H1 (cell line): ENCODE measurements at regions not wholly inside any gene's neighbourhood (a gene's known extent, or its start where the extent isn't known, plus 50 kb on each side); places are given as distances from the start of the nearest gene placed in this dataset.

Source experiments
- HDAC2 ChIP-seq, 2 experiments: fragments of 300-600 bp in 1 of 2; sonication (generic) in 1 of 2; IDR thresholded peaks; 2 replicates each; pipeline ENCODE4 v1.6.1; 2011 to 2012; ENCODE audit warnings: low read depth in 2 of 2, low read length in 2 of 2, mild to moderate bottlenecking in 2 of 2, moderate library complexity in 2 of 2, borderline replicate concordance in 1 of 2, inconsistent platforms in 1 of 2
- POLR2A ChIP-seq, 2 experiments: IDR thresholded peaks; 1 replicate in 1 of 2; 2 replicates in 1 of 2; pipeline ENCODE4 v1.6.1; 2011; ENCODE audit warnings: low read depth in 2 of 2, low read length in 2 of 2, mild to moderate bottlenecking in 2 of 2; ENCODE audit errors: control extremely low read depth in 1 of 2
- TAF1 ChIP-seq: IDR thresholded peaks from 2 replicates; pipeline ENCODE4 v1.6.1; 2011; ENCODE audit warnings: mild to moderate bottlenecking, low read depth, low read length
- TF ChIP-seq, protein P1 (sequence below), 3 experiments: IDR thresholded peaks; 1 replicate in 2 of 3; 2 replicates in 1 of 3; pipeline versions ENCODE4 v1.5.1 to v1.6.1; 2011; ENCODE audit warnings: low read length in 3 of 3, mild to moderate bottlenecking in 3 of 3, inconsistent platforms in 2 of 3, low read depth in 1 of 3, moderate library complexity in 1 of 3; ENCODE audit not compliant: insufficient read depth in 1 of 3; ENCODE audit errors: control extremely low read depth in 1 of 3

DNA sequence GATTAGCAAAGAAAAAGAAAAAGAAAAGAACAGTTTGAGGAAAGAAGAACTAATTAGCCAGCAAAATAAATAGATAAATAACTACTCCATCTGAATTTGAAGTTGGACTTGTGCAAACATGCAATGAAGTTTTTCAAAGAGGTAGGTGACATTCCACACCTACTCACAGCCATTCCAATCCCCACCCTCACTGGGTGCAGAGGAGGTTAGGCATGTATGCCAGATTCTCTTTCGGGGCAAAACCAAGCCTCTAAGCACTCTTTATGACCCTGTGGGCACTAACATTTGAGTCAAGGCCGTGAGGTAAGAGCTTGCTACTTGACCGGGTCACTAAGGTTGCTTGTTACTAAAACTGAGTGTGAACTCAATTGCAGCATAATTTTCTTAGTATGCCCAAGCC, 108.4 kb upstream of the SEMA3A start:
- TF ChIP-seq, protein P1, sequence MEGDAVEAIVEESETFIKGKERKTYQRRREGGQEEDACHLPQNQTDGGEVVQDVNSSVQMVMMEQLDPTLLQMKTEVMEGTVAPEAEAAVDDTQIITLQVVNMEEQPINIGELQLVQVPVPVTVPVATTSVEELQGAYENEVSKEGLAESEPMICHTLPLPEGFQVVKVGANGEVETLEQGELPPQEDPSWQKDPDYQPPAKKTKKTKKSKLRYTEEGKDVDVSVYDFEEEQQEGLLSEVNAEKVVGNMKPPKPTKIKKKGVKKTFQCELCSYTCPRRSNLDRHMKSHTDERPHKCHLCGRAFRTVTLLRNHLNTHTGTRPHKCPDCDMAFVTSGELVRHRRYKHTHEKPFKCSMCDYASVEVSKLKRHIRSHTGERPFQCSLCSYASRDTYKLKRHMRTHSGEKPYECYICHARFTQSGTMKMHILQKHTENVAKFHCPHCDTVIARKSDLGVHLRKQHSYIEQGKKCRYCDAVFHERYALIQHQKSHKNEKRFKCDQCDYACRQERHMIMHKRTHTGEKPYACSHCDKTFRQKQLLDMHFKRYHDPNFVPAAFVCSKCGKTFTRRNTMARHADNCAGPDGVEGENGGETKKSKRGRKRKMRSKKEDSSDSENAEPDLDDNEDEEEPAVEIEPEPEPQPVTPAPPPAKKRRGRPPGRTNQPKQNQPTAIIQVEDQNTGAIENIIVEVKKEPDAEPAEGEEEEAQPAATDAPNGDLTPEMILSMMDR (IDR thresholded peaks at IDR 0.05; ENCODE audit: control extremely low read depth in 1 of 3, insufficient read depth in 1 of 3, low read depth in 1 of 3, low read length in 3 of 3), result no peak
- no peak for TF ChIP-seq POLR2A (IDR thresholded peaks at IDR 0.05; ENCODE audit: control extremely low read depth in 1 of 2, low read depth in 2 of 2, low read length in 2 of 2)
- no peak for TF ChIP-seq TAF1
- TF ChIP-seq HDAC2 (IDR thresholded peaks at IDR 0.05; ENCODE audit: borderline replicate concordance in 1 of 2, low read depth in 2 of 2, low read length in 2 of 2), result no peak
